WTC11 (cell line): ENCODE measurements at regions not wholly inside any gene's neighbourhood (a gene's known extent, or its start where the extent isn't known, plus 50 kb on each side); places are given as distances from the start of the nearest gene placed in this dataset.
A peak's percentile ranks its signal among the peaks of the same experiment; 100 is the strongest.

Source experiments
- ATAC-seq: fragments of 200-7000 bp; cut with Tn5 transposase; 2 replicates; pipeline ENCODE4 v1.10.0; 2021; ENCODE audit warnings: mild to moderate bottlenecking, moderate library complexity
- CTCF ChIA-PET: fragments of 300-600 bp; sonication (Branson Sonifier 250); formaldehyde crosslinking; loops from one replicate; lab custom pipeline; 2021; ENCODE audit warnings: antibody characterized with exemption; lab: Charles Lee
- POLR2A ChIA-PET: fragments of 350-600 bp; sonication (Branson Sonifier 250); formaldehyde crosslinking; loops from one replicate; lab custom pipeline; 2021; ENCODE audit warnings: antibody characterized with exemption; lab: Charles Lee
- DNase-seq: peaks from one replicate; pipeline ENCODE4 v3.0.0; 2021; ENCODE audit warnings: low spot score
- H3K27ac Mint-ChIP-seq: 2 replicates; pipeline ENCODE4 v1.8.0; 2021; ENCODE audit warnings: mixed read lengths
- H3K27me3 Mint-ChIP-seq: 2 replicates; pipeline ENCODE4 v1.8.0; 2021; ENCODE audit warnings: low read depth, mild to moderate bottlenecking, moderate library complexity, mixed read lengths
- H3K36me3 Mint-ChIP-seq: 2 replicates; pipeline ENCODE4 v1.8.0; 2021; ENCODE audit warnings: mixed read lengths
- H3K4me1 Mint-ChIP-seq: 2 replicates; pipeline ENCODE4 v1.8.0; 2022; ENCODE audit warnings: mixed read lengths
- H3K4me3 Mint-ChIP-seq: 2 replicates; pipeline ENCODE4 v1.8.0; 2021; ENCODE audit warnings: mild to moderate bottlenecking, moderate library complexity, mixed read lengths
- H3K9me3 Mint-ChIP-seq: 2 replicates; pipeline ENCODE4 v1.8.0; 2021; ENCODE audit warnings: mixed read lengths
- ELF4 ChIP-seq: sonication (generic); formaldehyde crosslinking; IDR thresholded peaks from 2 replicates; pipeline ENCODE4 v1.8.1; 2022; ENCODE audit warnings: low read depth, mild to moderate bottlenecking, moderate library complexity, missing genetic modification reagents
- EMX1 ChIP-seq: fragments of 250-450 bp; sonication (Bioruptor Pico); IDR thresholded peaks from 2 replicates; pipeline ENCODE4 v1.8.0; 2021; ENCODE audit warnings: mild to moderate bottlenecking
- FOXK1 ChIP-seq: sonication (generic); formaldehyde crosslinking; IDR thresholded peaks from 2 replicates; pipeline ENCODE4 v1.8.0; 2022; ENCODE audit warnings: mild to moderate bottlenecking, moderate library complexity, missing genetic modification reagents
- FOXP1 ChIP-seq: sonication (generic); formaldehyde crosslinking; IDR thresholded peaks from 2 replicates; pipeline ENCODE4 v1.8.0; 2022; ENCODE audit warnings: missing genetic modification reagents, mild to moderate bottlenecking, moderate library complexity, borderline replicate concordance
- GABPB1 ChIP-seq: sonication (generic); formaldehyde crosslinking; IDR thresholded peaks from 2 replicates; pipeline ENCODE4 v1.8.1; 2023; ENCODE audit warnings: mild to moderate bottlenecking, missing genetic modification reagents
- IRF2 ChIP-seq: sonication (generic); formaldehyde crosslinking; IDR thresholded peaks from 2 replicates; pipeline ENCODE4 v1.8.0; 2022; ENCODE audit warnings: low read depth, missing genetic modification reagents, borderline replicate concordance
- MYBL2 ChIP-seq: sonication (generic); formaldehyde crosslinking; IDR thresholded peaks from 2 replicates; pipeline ENCODE4 v1.8.1; 2023; ENCODE audit warnings: mild to moderate bottlenecking, moderate library complexity, missing genetic modification reagents
- NFE2L1 ChIP-seq: sonication (generic); formaldehyde crosslinking; IDR thresholded peaks from 2 replicates; pipeline ENCODE4 v1.8.1; 2023; ENCODE audit warnings: missing genetic modification reagents
- TEAD1 ChIP-seq: sonication (generic); formaldehyde crosslinking; IDR thresholded peaks from 2 replicates; pipeline ENCODE4 v1.8.0; 2022; ENCODE audit warnings: mild to moderate bottlenecking, missing genetic modification reagents
- ZNF219 ChIP-seq: sonication (generic); formaldehyde crosslinking; IDR thresholded peaks from 2 replicates; pipeline ENCODE4 v1.8.0; 2023; ENCODE audit warnings: missing genetic modification reagents, mild to moderate bottlenecking, borderline replicate concordance
- TF ChIP-seq, protein P1 (sequence below): sonication (generic); formaldehyde crosslinking; IDR thresholded peaks from 2 replicates; pipeline ENCODE4 v1.8.0; 2022; ENCODE audit warnings: mild to moderate bottlenecking, missing genetic modification reagents
- TF ChIP-seq, protein P2 (sequence below): sonication (generic); formaldehyde crosslinking; IDR thresholded peaks from 2 replicates; pipeline ENCODE4 v1.8.0; 2022; ENCODE audit warnings: missing genetic modification reagents
- TF ChIP-seq, protein P3 (sequence below): sonication (generic); formaldehyde crosslinking; IDR thresholded peaks from 2 replicates; pipeline ENCODE4 v1.8.1; 2022; ENCODE audit warnings: low read depth, mild to moderate bottlenecking, moderate library complexity, missing genetic modification reagents, borderline replicate concordance
- TF ChIP-seq, protein P4 (sequence below): fragments of 250-450 bp; sonication (Bioruptor Pico); IDR thresholded peaks from 2 replicates; pipeline ENCODE4 v1.9.0; 2021; ENCODE audit warnings: mild to moderate bottlenecking, borderline replicate concordance
- TF ChIP-seq, protein P5 (sequence below): sonication (generic); formaldehyde crosslinking; IDR thresholded peaks from 2 replicates; pipeline ENCODE4 v1.8.1; 2023; ENCODE audit warnings: mild to moderate bottlenecking, moderate library complexity, missing genetic modification reagents

DNA sequence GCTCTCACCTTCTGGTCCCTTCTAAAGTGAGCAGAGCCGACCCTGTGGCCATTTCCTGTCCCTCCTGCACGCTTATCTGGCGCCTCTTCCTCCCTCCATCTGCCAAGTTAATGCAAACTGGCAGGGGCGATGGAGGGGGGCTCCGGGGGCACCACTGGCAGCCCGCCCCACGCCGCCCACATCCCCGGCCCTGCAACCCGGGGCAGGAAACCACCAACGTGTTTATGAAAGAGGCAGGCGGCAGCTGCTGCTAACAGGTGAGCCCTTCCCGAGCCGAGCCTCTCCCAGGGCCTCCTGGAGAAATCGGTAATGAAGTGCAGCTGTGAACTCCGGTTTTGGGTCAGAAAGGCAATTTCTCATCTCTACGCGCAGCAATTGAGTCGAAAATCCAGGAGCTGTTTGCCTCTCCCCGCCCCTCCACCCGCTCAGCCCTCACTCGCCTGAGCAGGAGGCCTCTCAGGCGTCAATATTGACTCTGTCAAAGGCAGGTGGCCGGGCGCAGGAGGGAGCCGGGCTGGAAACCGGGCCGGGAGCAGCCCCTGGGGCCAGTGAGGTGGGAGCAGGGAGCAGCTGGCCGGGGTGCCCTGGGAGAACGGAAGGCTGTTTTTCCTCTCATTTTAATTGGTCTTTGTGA lies 164.4 kb upstream of the GSE1 start:
- ChIA-PET CTCF (interaction anchor here (0.6 to 5.5 kb wide), 16 partner anchors 13 to 563 kb away, joined by 3 to 32 read pairs (median 6); partner anchors contain the start of gene GSE1), POLR2A (interaction anchor here (0.6 kb wide), 2 partner anchors 108 to 922 kb away, joined by 3 to 4 read pairs; no protein-coding TSS in a partner anchor)
- ATAC-seq (peak; percentile 26), DNase-seq (no peak)
- H3K9me3 Mint-ChIP-seq: no peaks in the 10 kb centered on the region
- TF ChIP-seq NFE2L1 (CRISPR knock-in tag) (no peak), GABPB1 (peak; percentile 83), ELF4 (CRISPR knock-in tag) (no peak), FOXP1 (CRISPR knock-in tag) (no peak)
- TF ChIP-seq, protein P1, sequence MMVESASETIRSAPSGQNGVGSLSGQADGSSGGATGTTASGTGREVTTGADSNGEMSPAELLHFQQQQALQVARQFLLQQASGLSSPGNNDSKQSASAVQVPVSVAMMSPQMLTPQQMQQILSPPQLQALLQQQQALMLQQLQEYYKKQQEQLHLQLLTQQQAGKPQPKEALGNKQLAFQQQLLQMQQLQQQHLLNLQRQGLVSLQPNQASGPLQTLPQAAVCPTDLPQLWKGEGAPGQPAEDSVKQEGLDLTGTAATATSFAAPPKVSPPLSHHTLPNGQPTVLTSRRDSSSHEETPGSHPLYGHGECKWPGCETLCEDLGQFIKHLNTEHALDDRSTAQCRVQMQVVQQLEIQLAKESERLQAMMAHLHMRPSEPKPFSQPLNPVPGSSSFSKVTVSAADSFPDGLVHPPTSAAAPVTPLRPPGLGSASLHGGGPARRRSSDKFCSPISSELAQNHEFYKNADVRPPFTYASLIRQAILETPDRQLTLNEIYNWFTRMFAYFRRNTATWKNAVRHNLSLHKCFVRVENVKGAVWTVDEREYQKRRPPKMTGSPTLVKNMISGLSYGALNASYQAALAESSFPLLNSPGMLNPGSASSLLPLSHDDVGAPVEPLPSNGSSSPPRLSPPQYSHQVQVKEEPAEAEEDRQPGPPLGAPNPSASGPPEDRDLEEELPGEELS (CRISPR knock-in tag): no peak
- TF ChIP-seq, protein P2, sequence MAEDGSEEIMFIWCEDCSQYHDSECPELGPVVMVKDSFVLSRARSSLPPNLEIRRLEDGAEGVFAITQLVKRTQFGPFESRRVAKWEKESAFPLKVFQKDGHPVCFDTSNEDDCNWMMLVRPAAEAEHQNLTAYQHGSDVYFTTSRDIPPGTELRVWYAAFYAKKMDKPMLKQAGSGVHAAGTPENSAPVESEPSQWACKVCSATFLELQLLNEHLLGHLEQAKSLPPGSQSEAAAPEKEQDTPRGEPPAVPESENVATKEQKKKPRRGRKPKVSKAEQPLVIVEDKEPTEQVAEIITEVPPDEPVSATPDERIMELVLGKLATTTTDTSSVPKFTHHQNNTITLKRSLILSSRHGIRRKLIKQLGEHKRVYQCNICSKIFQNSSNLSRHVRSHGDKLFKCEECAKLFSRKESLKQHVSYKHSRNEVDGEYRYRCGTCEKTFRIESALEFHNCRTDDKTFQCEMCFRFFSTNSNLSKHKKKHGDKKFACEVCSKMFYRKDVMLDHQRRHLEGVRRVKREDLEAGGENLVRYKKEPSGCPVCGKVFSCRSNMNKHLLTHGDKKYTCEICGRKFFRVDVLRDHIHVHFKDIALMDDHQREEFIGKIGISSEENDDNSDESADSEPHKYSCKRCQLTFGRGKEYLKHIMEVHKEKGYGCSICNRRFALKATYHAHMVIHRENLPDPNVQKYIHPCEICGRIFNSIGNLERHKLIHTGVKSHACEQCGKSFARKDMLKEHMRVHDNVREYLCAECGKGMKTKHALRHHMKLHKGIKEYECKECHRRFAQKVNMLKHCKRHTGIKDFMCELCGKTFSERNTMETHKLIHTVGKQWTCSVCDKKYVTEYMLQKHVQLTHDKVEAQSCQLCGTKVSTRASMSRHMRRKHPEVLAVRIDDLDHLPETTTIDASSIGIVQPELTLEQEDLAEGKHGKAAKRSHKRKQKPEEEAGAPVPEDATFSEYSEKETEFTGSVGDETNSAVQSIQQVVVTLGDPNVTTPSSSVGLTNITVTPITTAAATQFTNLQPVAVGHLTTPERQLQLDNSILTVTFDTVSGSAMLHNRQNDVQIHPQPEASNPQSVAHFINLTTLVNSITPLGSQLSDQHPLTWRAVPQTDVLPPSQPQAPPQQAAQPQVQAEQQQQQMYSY (CRISPR knock-in tag): no peak
- H3K4me1 Mint-ChIP-seq: peaks cover 13% of the 10 kb centered on the region
- no peak overlapping the region for H3K4me3 Mint-ChIP-seq
- H3K27ac Mint-ChIP-seq: no peak overlapping the region
- H3K27me3 Mint-ChIP-seq: no peaks in the 10 kb centered on the region
- H3K36me3 Mint-ChIP-seq: no peaks in the 10 kb centered on the region

DNA sequence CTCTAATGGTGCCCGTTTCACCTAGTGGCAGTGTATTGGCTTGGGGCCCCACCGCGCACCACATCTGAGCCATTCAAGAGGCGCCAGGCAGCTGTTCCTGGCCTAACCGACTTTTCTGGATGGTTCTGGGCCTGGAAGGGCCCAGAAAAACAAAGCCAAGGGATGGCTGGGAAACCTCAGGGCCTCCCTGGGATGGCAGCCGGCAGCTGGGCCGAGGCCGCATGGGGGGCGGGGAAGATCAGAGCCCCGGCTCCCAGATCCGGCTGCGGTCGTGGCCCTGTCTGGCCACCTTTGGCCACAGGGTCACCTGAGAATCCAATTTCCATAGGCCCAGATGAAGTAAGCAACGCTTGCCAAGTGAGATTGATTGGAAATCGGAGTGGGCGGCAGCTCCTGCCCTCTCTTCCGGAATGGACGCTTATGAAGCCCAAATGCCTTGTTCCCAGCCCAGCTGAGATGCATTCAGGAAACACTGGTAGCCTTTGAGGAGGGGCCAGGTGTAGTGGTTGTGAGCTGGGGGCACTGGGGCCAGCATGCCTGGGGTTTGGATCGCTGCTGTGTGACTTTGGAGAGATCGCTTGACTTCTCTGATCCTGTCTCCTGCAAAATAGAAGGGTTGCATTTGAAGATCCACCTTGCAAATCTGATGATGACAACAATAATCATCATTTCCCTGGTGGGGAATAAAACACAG lies 163.8 kb upstream of the GSE1 start:
- Mint-ChIP-seq H3K36me3 (no peaks in the 10 kb centered on the region), H3K27ac (no peak overlapping the region)

DNA sequence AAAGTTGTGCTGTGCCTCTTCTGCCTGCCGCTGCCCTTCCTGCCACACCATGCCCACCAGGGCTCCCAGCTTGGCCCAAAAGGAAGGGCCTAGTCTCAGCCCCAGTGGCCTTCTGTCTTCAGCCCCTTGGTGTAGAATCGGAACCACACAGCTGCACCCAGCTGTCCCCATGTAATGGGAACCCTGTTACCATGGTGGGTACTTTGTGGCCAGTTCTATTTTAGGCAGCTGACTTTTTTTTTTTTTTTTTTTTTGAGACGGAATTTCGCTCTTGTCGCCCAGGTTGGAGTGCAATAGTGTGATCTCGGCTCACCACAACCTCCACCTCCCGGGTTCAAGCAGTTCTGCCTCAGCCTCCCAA lies 163.3 kb upstream of the GSE1 start:
- Mint-ChIP-seq H3K27me3 (0 out of 2 replicates have a peak, but pooled peaks cover under 1% of the 10 kb centered on the region), H3K4me1 (peaks cover 10% of the 10 kb centered on the region), H3K27ac (no peak overlapping the region), H3K36me3 (no peaks in the 10 kb centered on the region), H3K9me3 (no peaks in the 10 kb centered on the region), H3K4me3 (no peak overlapping the region)
- ChIA-PET CTCF (interaction anchor here (0.7 to 5.5 kb wide), 4 partner anchors 27 to 204 kb away, joined by 4 to 32 read pairs (median 6); no protein-coding TSS in a partner anchor), POLR2A (no interaction called here)
- no peak for DNase-seq
- no peak for ATAC-seq
- TF ChIP-seq TEAD1 (CRISPR knock-in tag) (no peak), ZNF219 (no peak), FOXK1 (no peak), IRF2 (no peak), EMX1 (no peak), MYBL2 (no peak)
- TF ChIP-seq, protein P3, sequence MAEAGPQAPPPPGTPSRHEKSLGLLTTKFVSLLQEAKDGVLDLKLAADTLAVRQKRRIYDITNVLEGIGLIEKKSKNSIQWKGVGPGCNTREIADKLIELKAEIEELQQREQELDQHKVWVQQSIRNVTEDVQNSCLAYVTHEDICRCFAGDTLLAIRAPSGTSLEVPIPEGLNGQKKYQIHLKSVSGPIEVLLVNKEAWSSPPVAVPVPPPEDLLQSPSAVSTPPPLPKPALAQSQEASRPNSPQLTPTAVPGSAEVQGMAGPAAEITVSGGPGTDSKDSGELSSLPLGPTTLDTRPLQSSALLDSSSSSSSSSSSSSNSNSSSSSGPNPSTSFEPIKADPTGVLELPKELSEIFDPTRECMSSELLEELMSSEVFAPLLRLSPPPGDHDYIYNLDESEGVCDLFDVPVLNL (CRISPR knock-in tag): no peak
- TF ChIP-seq, protein P4, sequence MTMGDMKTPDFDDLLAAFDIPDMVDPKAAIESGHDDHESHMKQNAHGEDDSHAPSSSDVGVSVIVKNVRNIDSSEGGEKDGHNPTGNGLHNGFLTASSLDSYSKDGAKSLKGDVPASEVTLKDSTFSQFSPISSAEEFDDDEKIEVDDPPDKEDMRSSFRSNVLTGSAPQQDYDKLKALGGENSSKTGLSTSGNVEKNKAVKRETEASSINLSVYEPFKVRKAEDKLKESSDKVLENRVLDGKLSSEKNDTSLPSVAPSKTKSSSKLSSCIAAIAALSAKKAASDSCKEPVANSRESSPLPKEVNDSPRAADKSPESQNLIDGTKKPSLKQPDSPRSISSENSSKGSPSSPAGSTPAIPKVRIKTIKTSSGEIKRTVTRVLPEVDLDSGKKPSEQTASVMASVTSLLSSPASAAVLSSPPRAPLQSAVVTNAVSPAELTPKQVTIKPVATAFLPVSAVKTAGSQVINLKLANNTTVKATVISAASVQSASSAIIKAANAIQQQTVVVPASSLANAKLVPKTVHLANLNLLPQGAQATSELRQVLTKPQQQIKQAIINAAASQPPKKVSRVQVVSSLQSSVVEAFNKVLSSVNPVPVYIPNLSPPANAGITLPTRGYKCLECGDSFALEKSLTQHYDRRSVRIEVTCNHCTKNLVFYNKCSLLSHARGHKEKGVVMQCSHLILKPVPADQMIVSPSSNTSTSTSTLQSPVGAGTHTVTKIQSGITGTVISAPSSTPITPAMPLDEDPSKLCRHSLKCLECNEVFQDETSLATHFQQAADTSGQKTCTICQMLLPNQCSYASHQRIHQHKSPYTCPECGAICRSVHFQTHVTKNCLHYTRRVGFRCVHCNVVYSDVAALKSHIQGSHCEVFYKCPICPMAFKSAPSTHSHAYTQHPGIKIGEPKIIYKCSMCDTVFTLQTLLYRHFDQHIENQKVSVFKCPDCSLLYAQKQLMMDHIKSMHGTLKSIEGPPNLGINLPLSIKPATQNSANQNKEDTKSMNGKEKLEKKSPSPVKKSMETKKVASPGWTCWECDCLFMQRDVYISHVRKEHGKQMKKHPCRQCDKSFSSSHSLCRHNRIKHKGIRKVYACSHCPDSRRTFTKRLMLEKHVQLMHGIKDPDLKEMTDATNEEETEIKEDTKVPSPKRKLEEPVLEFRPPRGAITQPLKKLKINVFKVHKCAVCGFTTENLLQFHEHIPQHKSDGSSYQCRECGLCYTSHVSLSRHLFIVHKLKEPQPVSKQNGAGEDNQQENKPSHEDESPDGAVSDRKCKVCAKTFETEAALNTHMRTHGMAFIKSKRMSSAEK (CRISPR knock-in tag): no peak

More for the DNA sequence above, 163.8 kb upstream of the GSE1 start:
- no peak for ATAC-seq
- H3K4me1 Mint-ChIP-seq: peaks cover 13% of the 10 kb centered on the region
- H3K9me3 Mint-ChIP-seq: no peaks in the 10 kb centered on the region
- TF ChIP-seq, protein P5, sequence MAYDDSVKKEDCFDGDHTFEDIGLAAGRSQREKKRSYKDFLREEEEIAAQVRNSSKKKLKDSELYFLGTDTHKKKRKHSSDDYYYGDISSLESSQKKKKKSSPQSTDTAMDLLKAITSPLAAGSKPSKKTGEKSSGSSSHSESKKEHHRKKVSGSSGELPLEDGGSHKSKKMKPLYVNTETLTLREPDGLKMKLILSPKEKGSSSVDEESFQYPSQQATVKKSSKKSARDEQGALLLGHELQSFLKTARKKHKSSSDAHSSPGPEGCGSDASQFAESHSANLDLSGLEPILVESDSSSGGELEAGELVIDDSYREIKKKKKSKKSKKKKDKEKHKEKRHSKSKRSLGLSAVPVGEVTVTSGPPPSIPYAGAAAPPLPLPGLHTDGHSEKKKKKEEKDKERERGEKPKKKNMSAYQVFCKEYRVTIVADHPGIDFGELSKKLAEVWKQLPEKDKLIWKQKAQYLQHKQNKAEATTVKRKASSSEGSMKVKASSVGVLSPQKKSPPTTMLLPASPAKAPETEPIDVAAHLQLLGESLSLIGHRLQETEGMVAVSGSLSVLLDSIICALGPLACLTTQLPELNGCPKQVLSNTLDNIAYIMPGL (CRISPR knock-in tag): no peak
- 0 out of 2 replicates have a peak, but pooled peaks have one; percentile 3 for TF ChIP-seq GABPB1
- DNase-seq: no peak
- CTCF ChIA-PET: interaction anchor here (0.7 to 5.5 kb wide), 11 partner anchors 13 to 170 kb away, joined by 3 to 32 read pairs (median 7); partner anchors contain the start of gene GSE1
- no peak overlapping the region for H3K4me3 Mint-ChIP-seq
- H3K27me3 Mint-ChIP-seq: no peaks in the 10 kb centered on the region
- POLR2A ChIA-PET: interaction anchor here (0.6 kb wide), 2 partner anchors 107 to 922 kb away, joined by 3 to 4 read pairs; no protein-coding TSS in a partner anchor
